HepG2 (cell line): ENCODE measurements at regions not wholly inside any gene's neighbourhood (a gene's known extent, or its start where the extent isn't known, plus 50 kb on each side); places are given as distances from the start of the nearest gene placed in this dataset.

Experiments
- ARNT2 ChIP-seq: sonication (generic); formaldehyde crosslinking; IDR thresholded peaks from 2 replicates; pipeline ENCODE4 v1.8.0; 2022; ENCODE audit warnings: mild to moderate bottlenecking, low read depth, missing genetic modification reagents, moderate library complexity
- BORCS8-MEF2B ChIP-seq: sonication (generic); formaldehyde crosslinking; IDR thresholded peaks from 2 replicates; pipeline ENCODE4 v1.8.0; 2022; ENCODE audit warnings: mild to moderate bottlenecking, missing genetic modification reagents
- CBX2 ChIP-seq, 2 experiments: fragments of 200-600 bp in 1 of 2; sonication (generic); formaldehyde crosslinking in 1 of 2; IDR thresholded peaks; 2 replicates each; pipeline versions ENCODE4 v1.7.0 to v1.8.1; 2018 to 2022; ENCODE audit warnings: low read depth in 2 of 2, low read length in 1 of 2, mild to moderate bottlenecking in 1 of 2, missing genetic modification reagents in 1 of 2
- CREB1 ChIP-seq, 2 experiments: fragments of 450-650 bp in 1 of 2; IDR thresholded peaks; 2 replicates each; pipeline ENCODE4 v1.6.1; 2016 to 2017; ENCODE audit warnings: control low read depth in 1 of 2, mild to moderate bottlenecking in 1 of 2, missing compliant biosample characterization in 1 of 2, missing genetic modification characterization in 1 of 2
- ISL2 ChIP-seq: sonication (generic); formaldehyde crosslinking; IDR thresholded peaks from 2 replicates; pipeline ENCODE4 v1.5.0; 2020; ENCODE audit warnings: missing genetic modification reagents
- KDM6A ChIP-seq: IDR thresholded peaks from 2 replicates; pipeline ENCODE4 v1.6.1; 2016; ENCODE audit warnings: low read depth
- LCORL ChIP-seq, 2 experiments: fragments of 450-650 bp in 1 of 2; sonication (generic) in 1 of 2; formaldehyde crosslinking in 1 of 2; IDR thresholded peaks; 2 replicates each; pipeline versions ENCODE4 v1.5.0 to v1.6.1; 2017 to 2020; ENCODE audit warnings: antibody characterized with exemption in 1 of 2, missing genetic modification reagents in 1 of 2
- MEIS2 ChIP-seq: sonication (generic); formaldehyde crosslinking; IDR thresholded peaks from 2 replicates; pipeline ENCODE4 v1.9.0; 2021; ENCODE audit warnings: mild to moderate bottlenecking, missing genetic modification reagents
- NR2F6 ChIP-seq, 2 experiments: IDR thresholded peaks; 2 replicates each; pipeline ENCODE4 v1.6.1; 2016; ENCODE audit warnings: antibody characterized with exemption in 1 of 2, mild to moderate bottlenecking in 1 of 2
- NRL ChIP-seq: sonication (generic); formaldehyde crosslinking; IDR thresholded peaks from 2 replicates; pipeline ENCODE4 v1.5.0; 2020; ENCODE audit warnings: missing genetic modification reagents, mild to moderate bottlenecking, moderate library complexity, borderline replicate concordance
- RBM39 ChIP-seq: fragments of 200-400 bp; formaldehyde crosslinking; IDR thresholded peaks from one replicate; pipeline ENCODE4 v1.6.1; 2018; ENCODE audit warnings: antibody characterized with exemption, mild to moderate bottlenecking, low read depth, low read length; ENCODE audit not compliant: poor library complexity, severe bottlenecking
- SOX6 ChIP-seq, 2 experiments: fragments of 450-650 bp in 1 of 2; sonication (generic) in 1 of 2; formaldehyde crosslinking in 1 of 2; IDR thresholded peaks; 2 replicates each; pipeline versions ENCODE4 v1.4.0 to v1.6.1; 2017 to 2020; ENCODE audit warnings: antibody characterized with exemption in 1 of 2, mild to moderate bottlenecking in 1 of 2, missing genetic modification reagents in 1 of 2
- ZFP36L2 ChIP-seq: sonication (generic); formaldehyde crosslinking; IDR thresholded peaks from 2 replicates; pipeline ENCODE4 v1.4.0; 2020; ENCODE audit warnings: missing genetic modification reagents
- ZKSCAN1 ChIP-seq: fragments of 150-350 bp; IDR thresholded peaks from 2 replicates; pipeline ENCODE4 v1.6.1; 2014; ENCODE audit warnings: low read length
- ZMYM4 ChIP-seq: sonication (generic); formaldehyde crosslinking; IDR thresholded peaks from 2 replicates; pipeline ENCODE4 v1.8.1; 2023; ENCODE audit warnings: mild to moderate bottlenecking, missing genetic modification reagents
- ZNF251 ChIP-seq: sonication (generic); formaldehyde crosslinking; IDR thresholded peaks from 2 replicates; pipeline ENCODE4 v1.9.0; 2021; ENCODE audit warnings: mild to moderate bottlenecking, missing genetic modification reagents
- ZNF354B ChIP-seq: sonication (generic); formaldehyde crosslinking; IDR thresholded peaks from 2 replicates; pipeline ENCODE4 v1.8.0; 2022; ENCODE audit warnings: mild to moderate bottlenecking, missing genetic modification reagents
- TF ChIP-seq, protein P1 (sequence below): sonication (generic); formaldehyde crosslinking; IDR thresholded peaks from 2 replicates; pipeline ENCODE4 v1.4.0; 2020; ENCODE audit warnings: mild to moderate bottlenecking, missing genetic modification reagents, borderline replicate concordance
- TF ChIP-seq, protein P2 (sequence below): sonication (generic); formaldehyde crosslinking; IDR thresholded peaks from 2 replicates; pipeline ENCODE4 v1.4.0; 2020; ENCODE audit warnings: low read depth, missing genetic modification reagents
- TF ChIP-seq, protein P3 (sequence below): sonication (generic); formaldehyde crosslinking; IDR thresholded peaks from 2 replicates; pipeline ENCODE4 v1.4.0; 2020; ENCODE audit warnings: missing genetic modification reagents

DNA sequence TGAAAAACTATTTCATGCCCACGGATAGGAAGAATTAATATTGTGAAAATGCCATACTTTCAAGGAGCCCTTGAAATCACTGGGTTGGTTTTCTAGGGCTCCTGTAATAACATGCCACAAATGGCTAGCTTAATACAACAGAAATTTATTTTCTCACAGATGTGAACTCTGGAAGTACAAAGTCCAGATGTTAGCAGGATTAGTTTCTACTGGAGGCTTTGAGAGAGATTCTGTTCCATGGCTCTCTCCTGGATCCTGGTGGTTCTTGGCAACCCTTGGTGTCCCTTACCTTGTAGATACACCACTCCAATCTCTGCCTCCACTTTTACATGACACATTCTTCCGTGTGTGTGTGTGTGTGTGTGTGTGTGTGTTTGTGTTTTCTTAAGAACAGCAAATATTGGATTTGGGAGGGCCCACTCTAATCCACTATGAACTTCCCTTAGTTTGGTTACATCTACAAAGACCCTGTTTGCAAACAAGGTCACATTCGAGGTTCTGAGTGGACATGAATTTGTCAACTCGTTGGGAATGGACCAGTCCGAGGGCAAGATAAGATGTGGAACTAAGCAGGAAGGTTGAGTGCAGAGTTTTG lies 381.1 kb downstream of the IPO8 start (continued):
- TF ChIP-seq, protein P1, sequence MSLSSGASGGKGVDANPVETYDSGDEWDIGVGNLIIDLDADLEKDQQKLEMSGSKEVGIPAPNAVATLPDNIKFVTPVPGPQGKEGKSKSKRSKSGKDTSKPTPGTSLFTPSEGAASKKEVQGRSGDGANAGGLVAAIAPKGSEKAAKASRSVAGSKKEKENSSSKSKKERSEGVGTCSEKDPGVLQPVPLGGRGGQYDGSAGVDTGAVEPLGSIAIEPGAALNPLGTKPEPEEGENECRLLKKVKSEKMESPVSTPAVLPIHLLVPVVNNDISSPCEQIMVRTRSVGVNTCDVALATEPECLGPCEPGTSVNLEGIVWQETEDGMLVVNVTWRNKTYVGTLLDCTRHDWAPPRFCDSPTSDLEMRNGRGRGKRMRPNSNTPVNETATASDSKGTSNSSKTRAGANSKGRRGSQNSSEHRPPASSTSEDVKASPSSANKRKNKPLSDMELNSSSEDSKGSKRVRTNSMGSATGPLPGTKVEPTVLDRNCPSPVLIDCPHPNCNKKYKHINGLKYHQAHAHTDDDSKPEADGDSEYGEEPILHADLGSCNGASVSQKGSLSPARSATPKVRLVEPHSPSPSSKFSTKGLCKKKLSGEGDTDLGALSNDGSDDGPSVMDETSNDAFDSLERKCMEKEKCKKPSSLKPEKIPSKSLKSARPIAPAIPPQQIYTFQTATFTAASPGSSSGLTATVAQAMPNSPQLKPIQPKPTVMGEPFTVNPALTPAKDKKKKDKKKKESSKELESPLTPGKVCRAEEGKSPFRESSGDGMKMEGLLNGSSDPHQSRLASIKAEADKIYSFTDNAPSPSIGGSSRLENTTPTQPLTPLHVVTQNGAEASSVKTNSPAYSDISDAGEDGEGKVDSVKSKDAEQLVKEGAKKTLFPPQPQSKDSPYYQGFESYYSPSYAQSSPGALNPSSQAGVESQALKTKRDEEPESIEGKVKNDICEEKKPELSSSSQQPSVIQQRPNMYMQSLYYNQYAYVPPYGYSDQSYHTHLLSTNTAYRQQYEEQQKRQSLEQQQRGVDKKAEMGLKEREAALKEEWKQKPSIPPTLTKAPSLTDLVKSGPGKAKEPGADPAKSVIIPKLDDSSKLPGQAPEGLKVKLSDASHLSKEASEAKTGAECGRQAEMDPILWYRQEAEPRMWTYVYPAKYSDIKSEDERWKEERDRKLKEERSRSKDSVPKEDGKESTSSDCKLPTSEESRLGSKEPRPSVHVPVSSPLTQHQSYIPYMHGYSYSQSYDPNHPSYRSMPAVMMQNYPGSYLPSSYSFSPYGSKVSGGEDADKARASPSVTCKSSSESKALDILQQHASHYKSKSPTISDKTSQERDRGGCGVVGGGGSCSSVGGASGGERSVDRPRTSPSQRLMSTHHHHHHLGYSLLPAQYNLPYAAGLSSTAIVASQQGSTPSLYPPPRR (CRISPR knock-in tag), result peak; percentile 62; the same call in 1 of the 2 replicates
- TF ChIP-seq KDM6A (CRISPR knock-in tag) (no peak), ZMYM4 (peak; percentile 83), ZNF251 (CRISPR knock-in tag) (no peak), MEIS2 (CRISPR knock-in tag) (no peak), NR2F6 (IDR thresholded peaks at IDR 0.05) (0 out of 2 replicates have a peak, but pooled peaks have one; percentile 14), NR2F6 (CRISPR knock-in tag; IDR thresholded peaks at IDR 0.05) (no peak), CREB1 (IDR thresholded peaks at IDR 0.05) (no peak), CREB1 (CRISPR knock-in tag; IDR thresholded peaks at IDR 0.05) (no peak), ZFP36L2 (CRISPR knock-in tag) (no peak), NRL (no peak), ZNF354B (no peak), LCORL (IDR thresholded peaks at IDR 0.05) (no peak), LCORL (CRISPR knock-in tag; IDR thresholded peaks at IDR 0.05) (no peak), ZKSCAN1 (no peak), CBX2 (IDR thresholded peaks at IDR 0.05; ENCODE audit: low read depth, low read length) (no peak), CBX2 (CRISPR knock-in tag; IDR thresholded peaks at IDR 0.05; ENCODE audit: low read depth) (no peak), ARNT2 (CRISPR knock-in tag) (no peak), ISL2 (CRISPR knock-in tag) (no peak), SOX6 (IDR thresholded peaks at IDR 0.05) (no peak), SOX6 (CRISPR knock-in tag; IDR thresholded peaks at IDR 0.05) (peak; percentile 31; the same call in 1 of the 2 replicates), RBM39 (no peak), BORCS8-MEF2B (no peak)
- TF ChIP-seq, protein P2, sequence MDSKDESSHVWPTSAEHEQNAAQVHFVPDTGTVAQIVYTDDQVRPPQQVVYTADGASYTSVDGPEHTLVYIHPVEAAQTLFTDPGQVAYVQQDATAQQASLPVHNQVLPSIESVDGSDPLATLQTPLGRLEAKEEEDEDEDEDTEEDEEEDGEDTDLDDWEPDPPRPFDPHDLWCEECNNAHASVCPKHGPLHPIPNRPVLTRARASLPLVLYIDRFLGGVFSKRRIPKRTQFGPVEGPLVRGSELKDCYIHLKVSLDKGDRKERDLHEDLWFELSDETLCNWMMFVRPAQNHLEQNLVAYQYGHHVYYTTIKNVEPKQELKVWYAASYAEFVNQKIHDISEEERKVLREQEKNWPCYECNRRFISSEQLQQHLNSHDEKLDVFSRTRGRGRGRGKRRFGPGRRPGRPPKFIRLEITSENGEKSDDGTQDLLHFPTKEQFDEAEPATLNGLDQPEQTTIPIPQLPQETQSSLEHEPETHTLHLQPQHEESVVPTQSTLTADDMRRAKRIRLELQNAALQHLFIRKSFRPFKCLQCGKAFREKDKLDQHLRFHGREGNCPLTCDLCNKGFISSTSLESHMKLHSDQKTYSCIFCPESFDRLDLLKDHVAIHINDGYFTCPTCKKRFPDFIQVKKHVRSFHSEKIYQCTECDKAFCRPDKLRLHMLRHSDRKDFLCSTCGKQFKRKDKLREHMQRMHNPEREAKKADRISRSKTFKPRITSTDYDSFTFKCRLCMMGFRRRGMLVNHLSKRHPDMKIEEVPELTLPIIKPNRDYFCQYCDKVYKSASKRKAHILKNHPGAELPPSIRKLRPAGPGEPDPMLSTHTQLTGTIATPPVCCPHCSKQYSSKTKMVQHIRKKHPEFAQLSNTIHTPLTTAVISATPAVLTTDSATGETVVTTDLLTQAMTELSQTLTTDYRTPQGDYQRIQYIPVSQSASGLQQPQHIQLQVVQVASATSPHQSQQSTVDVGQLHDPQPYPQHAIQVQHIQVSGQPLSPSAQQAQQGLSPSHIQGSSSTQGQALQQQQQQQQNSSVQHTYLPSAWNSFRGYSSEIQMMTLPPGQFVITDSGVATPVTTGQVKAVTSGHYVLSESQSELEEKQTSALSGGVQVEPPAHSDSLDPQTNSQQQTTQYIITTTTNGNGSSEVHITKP (CRISPR knock-in tag), result no peak
- TF ChIP-seq, protein P3, sequence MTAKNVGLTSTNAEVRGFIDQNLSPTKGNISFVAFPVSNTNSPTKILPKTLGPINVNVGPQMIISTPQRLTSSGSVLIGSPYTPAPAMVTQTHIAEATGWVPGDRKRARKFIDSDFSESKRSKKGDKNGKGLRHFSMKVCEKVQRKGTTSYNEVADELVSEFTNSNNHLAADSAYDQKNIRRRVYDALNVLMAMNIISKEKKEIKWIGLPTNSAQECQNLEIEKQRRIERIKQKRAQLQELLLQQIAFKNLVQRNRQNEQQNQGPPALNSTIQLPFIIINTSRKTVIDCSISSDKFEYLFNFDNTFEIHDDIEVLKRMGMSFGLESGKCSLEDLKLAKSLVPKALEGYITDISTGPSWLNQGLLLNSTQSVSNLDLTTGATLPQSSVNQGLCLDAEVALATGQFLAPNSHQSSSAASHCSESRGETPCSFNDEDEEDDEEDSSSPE, result no peak
